Medulla oblongata (tissue), 1 donor: ENCODE measurements at regions not wholly inside any gene's neighbourhood (a gene's known extent, or its start where the extent isn't known, plus 50 kb on each side); places are given as distances from the start of the nearest gene placed in this dataset.
"Not testable (repeated sequence)": the region's sequence is repeated elsewhere in the genome, so short reads cannot be mapped to it uniquely, and the experiment has no call there.

Experiments
- DNase-seq: peaks from one replicate; pipeline ENCODE4 v3.0.0-alpha.2; 2015; ENCODE audit errors: extremely low spot score

- no peak for DNase-seq
These were observed 571.8 kb downstream of the PRKD1 start for GRCh38 chr14:29355846-29356245.

- DNase-seq, result no peak
These were observed 567.0 kb downstream of the PRKD1 start for GRCh38 chr14:29360656-29361055.

DNA sequence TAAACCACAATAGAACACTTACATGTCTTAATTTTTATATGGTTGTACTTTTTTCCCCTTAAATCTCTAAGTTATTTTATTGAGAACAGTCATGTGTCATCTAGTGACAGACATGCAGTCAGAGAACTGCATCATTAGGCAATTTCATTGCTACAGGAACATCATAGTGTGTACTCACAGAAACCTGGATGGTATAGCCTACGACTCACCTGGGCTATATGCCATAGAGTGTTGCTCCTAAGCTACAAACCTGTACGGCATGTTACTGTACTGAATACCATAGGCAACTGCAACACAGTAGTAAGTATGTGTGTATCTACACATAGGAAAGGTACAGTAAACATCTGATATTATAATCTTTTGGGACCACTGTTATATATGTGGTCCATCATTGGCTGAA, 557.6 kb downstream of the PRKD1 start:
- DNase-seq, result no peak

DNA sequence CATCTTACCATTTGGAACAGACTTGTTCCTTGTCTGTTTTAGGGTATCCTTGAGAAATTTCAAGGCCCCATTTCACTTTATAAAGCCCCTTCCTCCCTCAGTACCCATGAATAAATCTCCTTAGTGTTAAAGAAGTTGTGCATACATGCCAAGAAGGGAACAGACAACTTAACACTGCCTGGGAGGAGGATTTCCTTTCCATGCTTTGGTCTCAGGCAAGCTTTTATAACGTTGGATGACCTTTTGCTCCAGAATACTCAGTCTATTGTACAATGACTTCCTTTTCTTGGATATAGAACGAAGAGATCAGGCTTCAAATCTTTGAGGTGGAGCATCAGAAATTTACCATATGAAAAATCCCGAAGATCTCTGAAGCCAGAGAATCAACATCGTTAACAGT, 551.4 kb downstream of the PRKD1 start:
- no peak for DNase-seq

- DNase-seq, result no peak
These were observed 546.8 kb downstream of the PRKD1 start for GRCh38 chr14:29380826-29381225.

GRCh38 chr14:29388571-29388970, 539.1 kb downstream of the PRKD1 start:
- DNase-seq, result no peak

DNA sequence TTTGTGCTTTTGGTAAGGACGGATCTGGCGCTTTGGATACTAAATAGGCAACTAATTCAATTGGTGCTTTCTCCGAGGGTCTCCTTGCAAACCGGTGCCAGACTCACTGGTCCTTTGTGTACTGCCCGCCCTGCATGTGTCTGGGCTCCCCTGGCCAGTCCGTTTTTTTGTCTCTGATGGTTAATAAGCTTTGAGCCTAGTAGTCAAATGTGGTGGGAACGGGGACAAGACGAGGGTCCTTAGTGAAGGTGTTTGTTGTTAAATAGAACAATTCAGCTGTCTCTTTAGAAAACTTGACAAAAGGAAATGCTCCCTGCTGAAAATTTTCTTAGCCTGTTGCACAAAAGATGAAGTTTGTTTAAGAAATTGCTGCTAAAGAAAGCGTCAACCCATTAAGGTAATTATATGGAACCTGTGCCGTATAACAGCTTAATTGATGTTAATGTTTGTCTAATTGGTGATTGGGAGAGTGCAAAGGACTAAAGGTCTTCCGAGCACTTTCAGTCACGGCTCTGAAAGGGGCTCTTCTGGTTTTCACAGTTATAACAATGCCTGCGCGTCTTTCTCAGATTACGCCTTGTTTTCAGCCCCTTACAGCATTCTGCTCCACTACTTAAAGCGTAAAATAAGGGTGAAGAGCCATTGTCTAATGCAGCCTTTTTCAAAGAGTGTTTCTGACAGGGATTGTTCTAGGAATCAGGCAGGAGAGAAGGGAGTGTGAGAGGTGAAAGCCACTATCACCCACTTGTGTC, 537.4 kb downstream of the PRKD1 start:
- no peak for DNase-seq

- DNase-seq, result no peak
These were observed 536.4 kb downstream of the PRKD1 start for GRCh38 chr14:29391231-29391630.

- DNase-seq, result no peak
These were observed 535.8 kb downstream of the PRKD1 start for GRCh38 chr14:29391801-29392200.

DNA sequence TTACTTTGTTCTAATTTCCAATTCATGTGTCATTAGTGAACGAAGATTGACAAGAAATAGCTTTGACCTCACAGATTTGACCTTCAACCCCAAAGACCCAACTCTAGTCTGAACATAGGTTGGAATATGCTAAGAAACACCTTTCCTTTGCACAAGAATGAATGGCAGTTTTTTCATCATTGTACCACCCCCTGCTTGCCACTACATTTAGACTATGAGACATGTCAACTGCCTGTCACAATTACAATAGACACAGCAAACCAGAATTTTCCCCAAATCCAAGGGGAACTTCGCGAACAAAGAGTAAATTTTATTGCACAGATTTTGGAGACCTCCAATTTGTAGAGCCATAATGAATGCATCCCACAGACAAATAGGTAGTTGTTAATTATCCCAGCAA, 535.4 kb downstream of the PRKD1 start:
- no peak for DNase-seq

GRCh38 chr14:29403091-29403490, 524.6 kb downstream of the PRKD1 start:
- no peak for DNase-seq

DNA sequence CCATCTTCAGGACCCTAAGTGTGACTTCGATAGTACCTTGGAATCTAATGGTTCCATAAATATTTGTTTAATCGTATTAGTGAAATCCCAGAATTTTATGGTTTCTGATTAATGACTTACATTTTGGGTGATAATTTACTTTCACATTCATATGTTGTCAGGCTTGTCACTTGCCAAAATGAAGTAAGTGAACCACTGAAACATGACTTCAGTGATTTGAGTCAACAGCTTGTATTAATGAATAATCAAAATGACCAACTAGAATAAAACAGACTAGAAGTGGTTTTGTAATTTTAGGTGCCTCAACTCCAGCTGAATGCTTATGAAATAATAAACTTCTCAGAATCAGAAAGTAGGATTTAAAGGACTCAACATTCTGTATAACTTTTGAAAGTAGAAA, 517.1 kb downstream of the PRKD1 start:
- no peak for DNase-seq

DNA sequence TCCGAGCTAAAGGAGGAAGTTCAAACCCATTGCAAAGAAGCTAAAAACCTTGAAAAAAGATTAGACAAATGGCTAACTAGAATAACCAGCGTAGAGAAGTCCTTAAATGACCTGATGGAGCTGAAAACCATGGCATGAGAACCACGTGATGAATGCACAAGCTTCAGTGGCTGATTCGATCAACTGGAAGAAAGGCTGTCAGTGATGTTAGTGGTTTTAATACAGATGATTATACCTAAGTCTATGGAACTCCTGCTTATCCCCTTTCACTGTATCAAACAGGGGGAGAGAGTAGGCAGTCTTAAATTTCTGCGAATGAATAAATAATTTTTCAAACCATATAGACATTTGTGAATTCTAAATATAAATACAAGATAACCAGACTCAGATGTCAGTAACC, 512.7 kb downstream of the PRKD1 start:
- DNase-seq, result not testable (repeated sequence)

- DNase-seq, result no peak
These were observed 507.9 kb downstream of the PRKD1 start for GRCh38 chr14:29419736-29420135.

- no peak for DNase-seq
These were observed 506.4 kb downstream of the PRKD1 start for GRCh38 chr14:29421156-29421728.

- DNase-seq, result no peak
These were observed 501.8 kb downstream of the PRKD1 start for GRCh38 chr14:29425705-29426482.

DNA sequence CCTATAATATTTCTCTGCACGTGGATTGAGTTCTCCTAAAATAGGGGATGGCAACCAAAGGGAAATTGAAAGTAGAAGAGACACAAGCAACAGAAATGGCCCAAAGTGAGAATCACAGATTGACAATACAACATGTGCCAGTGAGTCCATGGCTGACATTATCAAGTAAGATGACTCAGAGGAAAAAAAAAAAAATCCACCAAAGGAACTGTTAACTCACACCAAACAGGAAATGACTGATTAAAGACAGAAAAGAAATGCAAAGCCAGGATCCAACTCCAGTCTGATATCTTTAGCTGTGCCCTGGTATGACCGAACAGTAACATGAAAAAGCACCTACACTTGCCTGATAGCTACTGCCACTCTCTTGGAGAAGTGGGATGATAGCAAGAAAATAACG, 485.0 kb downstream of the PRKD1 start:
- no peak for DNase-seq

- DNase-seq, result no peak
These were observed 483.4 kb downstream of the PRKD1 start for GRCh38 chr14:29444216-29444615.

DNA sequence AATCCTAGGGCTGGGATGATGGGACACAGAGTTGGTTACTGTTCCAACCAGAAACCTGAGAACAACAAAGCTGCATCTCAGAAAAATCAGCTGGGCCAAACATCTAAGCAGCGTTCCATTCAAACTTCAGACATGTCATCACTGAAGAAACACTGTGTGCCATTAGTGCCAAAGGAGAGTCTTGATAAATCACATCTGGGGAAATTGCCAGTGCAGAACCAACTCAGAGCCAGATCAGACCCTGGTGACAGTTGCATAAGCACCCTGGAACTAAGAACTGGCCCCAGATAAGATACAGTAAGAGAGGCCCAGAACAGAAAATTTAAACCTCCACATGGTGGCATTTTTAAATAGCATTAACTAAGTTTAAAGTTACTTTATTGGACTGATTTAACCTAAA, 482.8 kb downstream of the PRKD1 start:
- DNase-seq, result no peak

GRCh38 chr14:29446971-29447370, 480.7 kb downstream of the PRKD1 start:
- DNase-seq, result no peak

DNA sequence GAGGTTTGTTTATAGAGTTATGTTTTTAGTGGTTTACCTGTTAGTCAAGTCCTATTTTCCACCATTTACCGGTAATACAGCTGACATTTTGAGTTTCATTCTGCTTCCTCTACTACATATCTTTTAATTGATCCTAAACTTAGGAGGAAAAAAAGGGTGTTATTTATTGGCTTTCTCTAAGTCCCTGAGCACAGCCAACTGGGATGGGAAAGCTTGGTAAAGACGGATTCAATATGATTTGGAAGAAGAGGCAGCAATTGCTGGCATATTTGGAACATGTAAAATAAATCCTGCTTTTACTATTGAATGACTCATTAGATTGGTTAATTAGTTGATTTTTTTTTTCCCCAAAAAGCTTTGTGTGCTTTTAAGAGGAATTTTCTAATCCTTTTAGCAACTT, 475.7 kb downstream of the PRKD1 start:
- no peak for DNase-seq

DNA sequence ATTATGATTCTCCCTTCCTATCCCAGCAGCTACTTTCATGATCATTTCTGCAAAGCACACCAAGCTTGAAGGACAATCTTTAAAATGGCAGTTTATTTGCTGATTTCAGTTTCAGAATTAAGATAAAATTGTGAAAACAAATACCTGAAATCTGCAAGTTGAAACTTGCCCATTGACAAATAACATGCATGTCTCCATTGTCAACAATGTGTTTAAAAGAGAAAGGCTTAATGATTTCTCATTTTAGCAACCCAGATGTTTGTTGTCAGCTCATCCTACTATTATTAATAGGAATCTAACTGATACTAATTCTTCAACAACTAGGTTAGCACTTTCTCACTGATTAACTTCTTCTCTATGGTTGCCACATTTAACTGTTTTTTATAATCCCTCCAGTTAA, 474.6 kb downstream of the PRKD1 start:
- no peak for DNase-seq
